ENCODE measurements at regions not wholly inside any gene's neighbourhood (a gene's known extent, or its start where the extent isn't known, plus 50 kb on each side); places are given as distances from the start of the nearest gene placed in this dataset.

GRCh38 chr15:46151786-46152185, 517.0 kb downstream of the SQOR start (continued):
- TF ChIP-seq CHD7 (IDR thresholded peaks at IDR 0.05; ENCODE audit: insufficient replicate concordance, low read length) (no peak), CREB1 (IDR thresholded peaks at IDR 0.05) (no peak), TAF7 (optimal IDR thresholded peaks at IDR 0.05; ENCODE audit: borderline replicate concordance, low read depth, low read length) (no peak), SRF (IDR thresholded peaks at IDR 0.05; ENCODE audit: low read depth, low read length) (no peak), POU5F1 (IDR thresholded peaks at IDR 0.05; ENCODE audit: low read depth, low read length) (no peak), RXRA (IDR thresholded peaks at IDR 0.05; ENCODE audit: insufficient read depth, low read depth, low read length) (no peak), TCF12 (IDR thresholded peaks at IDR 0.05; ENCODE audit: low read depth, low read length) (no peak), TBP (IDR thresholded peaks at IDR 0.05; ENCODE audit: low read depth, low read length) (no peak)

Measured in H1 (cell line).